H1 (cell line): ENCODE measurements at regions not wholly inside any gene's neighbourhood (a gene's known extent, or its start where the extent isn't known, plus 50 kb on each side); places are given as distances from the start of the nearest gene placed in this dataset.

ENCODE experiments used
- CTCF ChIA-PET: fragments of 300-600 bp; sonication (Branson Sonifier 250); formaldehyde crosslinking; loops from one replicate; lab custom pipeline; 2021; ENCODE audit not compliant: partially characterized antibody; lab: Charles Lee
- POLR2A ChIA-PET: fragments of 300-600 bp; sonication (Branson Sonifier 250); formaldehyde crosslinking; loops from one replicate; lab custom pipeline; 2021; ENCODE audit warnings: inconsistent platforms; ENCODE audit not compliant: partially characterized antibody; lab: Charles Lee
- DNase-seq, 2 experiments: peaks; one replicate each; pipeline versions ENCODE4 v3.0.0 to v3.0.0-alpha.2; 2010 to 2022; ENCODE audit warnings: low spot score in 2 of 2, low read depth in 1 of 2, mixed read lengths in 1 of 2
- FAIRE-seq: peaks from 2 replicates; lab custom pipeline; 2011; peaks lifted over from hg19 to GRCh38; lab: Jason Lieb, UNC
- H2AFZ ChIP-seq: 2 replicates; pipeline ENCODE4 v1.8.1; 2012; ENCODE audit warnings: low read length, inconsistent platforms
- H2AK5ac ChIP-seq: 2 replicates; pipeline ENCODE4 v1.6.1; 2013; ENCODE audit warnings: low read depth, low read length
- H2BK120ac ChIP-seq: replicated peaks from 2 replicates; pipeline ENCODE3; 2013; ENCODE audit warnings: low read depth, low read length, inconsistent platforms
- H2BK12ac ChIP-seq: 2 replicates; pipeline ENCODE4 v1.6.1; 2013; ENCODE audit warnings: low read depth, low read length
- H2BK15ac ChIP-seq: 2 replicates; pipeline ENCODE4 v1.6.1; 2013; ENCODE audit warnings: low read length
- H2BK20ac ChIP-seq: 2 replicates; pipeline ENCODE4 v1.6.1; 2013; ENCODE audit warnings: low read length
- H2BK5ac ChIP-seq: 2 replicates; pipeline ENCODE4 v1.6.1; 2013; ENCODE audit warnings: low read depth, low read length
- H3K14ac ChIP-seq: 2 replicates; pipeline ENCODE4 v1.6.1; 2013; ENCODE audit warnings: inconsistent platforms; ENCODE audit not compliant: insufficient read length
- H3K18ac ChIP-seq: 2 replicates; pipeline ENCODE4 v1.6.1; 2013; ENCODE audit warnings: low read length; ENCODE audit errors: extremely low read depth
- H3K23ac ChIP-seq: 2 replicates; pipeline ENCODE4 v1.6.1; 2013; ENCODE audit warnings: inconsistent platforms; ENCODE audit not compliant: insufficient read length
- H3K23me2 ChIP-seq: 2 replicates; pipeline ENCODE4 v1.6.1; 2013; ENCODE audit warnings: low read depth, low read length
- H3K27ac ChIP-seq: 2 replicates; pipeline ENCODE4 v1.6.1; 2011; ENCODE audit warnings: low read depth, low read length, inconsistent platforms
- H3K27me3 ChIP-seq, 4 experiments: replicated peaks in 1 of 4; 1 replicate in 1 of 4; 2 replicates in 3 of 4; pipeline versions ENCODE4 v1.6.1 to v1.8.1; 2011 to 2013; ENCODE audit warnings: low read length in 3 of 4, mild to moderate bottlenecking in 3 of 4, inconsistent platforms in 2 of 4, mixed read lengths in 2 of 4, moderate library complexity in 1 of 4; ENCODE audit not compliant: control insufficient read depth in 3 of 4, insufficient read depth in 3 of 4; ENCODE audit errors: extremely low read depth in 1 of 4
- H3K36me3 ChIP-seq, 4 experiments: 2 replicates each; pipeline versions ENCODE4 v1.6.1 to v1.8.1; 2011 to 2013; ENCODE audit warnings: mild to moderate bottlenecking in 4 of 4, low read length in 3 of 4, moderate library complexity in 2 of 4, control low read depth in 1 of 4, inconsistent platforms in 1 of 4; ENCODE audit not compliant: insufficient read depth in 4 of 4, control insufficient read depth in 2 of 4
- H3K4ac ChIP-seq: replicated peaks from 2 replicates; pipeline ENCODE3; 2013; ENCODE audit warnings: low read length, low read depth, mixed read lengths, inconsistent platforms; ENCODE audit not compliant: insufficient read length
- H3K4me1 ChIP-seq, 4 experiments: replicated peaks in 1 of 4; 1 replicate in 1 of 4; 2 replicates in 3 of 4; pipeline versions ENCODE4 v1.6.1 to v1.8.1; 2011 to 2013; ENCODE audit warnings: low read length in 3 of 4, inconsistent platforms in 2 of 4, mixed read lengths in 1 of 4; ENCODE audit not compliant: insufficient read depth in 4 of 4, control insufficient read depth in 3 of 4
- H3K4me2 ChIP-seq, 2 experiments: 2 replicates each; pipeline versions ENCODE4 v1.6.1 to v1.8.1; 2011 to 2013; ENCODE audit warnings: low read depth in 2 of 2, low read length in 2 of 2, control low read depth in 1 of 2, inconsistent platforms in 1 of 2, mild to moderate bottlenecking in 1 of 2; ENCODE audit not compliant: insufficient read depth in 1 of 2
- H3K4me3 ChIP-seq, 4 experiments: fragments of 200-600, 300-600 bp in 1 of 4; sonication (generic), shearing (Covaris generic), sonication (Bioruptor Twin) in 1 of 4; 2 replicates each; pipeline versions ENCODE4 v1.5.1 to v1.8.1; 2011 to 2016; ENCODE audit warnings: low read length in 4 of 4, low read depth in 3 of 4, control low read depth in 2 of 4, inconsistent platforms in 2 of 4, mild to moderate bottlenecking in 2 of 4, mixed read lengths in 1 of 4, moderate library complexity in 1 of 4; ENCODE audit not compliant: insufficient read depth in 2 of 4; ENCODE audit errors: extremely low read depth in 1 of 4
- H3K56ac ChIP-seq: replicated peaks from 2 replicates; pipeline ENCODE3; 2013; ENCODE audit warnings: low read depth, mild to moderate bottlenecking, mixed read lengths, low read length, inconsistent platforms; ENCODE audit not compliant: insufficient read length
- H3K79me1 ChIP-seq: 2 replicates; pipeline ENCODE4 v1.6.1; 2013; ENCODE audit warnings: low read depth, low read length, control low read depth
- H3K79me2 ChIP-seq, 2 experiments: 2 replicates each; pipeline versions ENCODE4 v1.6.1 to v1.8.1; 2012 to 2013; ENCODE audit warnings: low read length in 2 of 2, mild to moderate bottlenecking in 2 of 2, inconsistent platforms in 1 of 2; ENCODE audit not compliant: insufficient read depth in 2 of 2, control insufficient read depth in 1 of 2
- H3K9ac ChIP-seq, 4 experiments: replicated peaks in 1 of 4; 1 replicate in 1 of 4; 2 replicates in 3 of 4; pipeline versions ENCODE4 v1.6.1 to v1.8.1; 2011 to 2013; ENCODE audit warnings: low read depth in 3 of 4, low read length in 3 of 4, control low read depth in 2 of 4, mild to moderate bottlenecking in 2 of 4, moderate library complexity in 2 of 4, inconsistent platforms in 1 of 4; ENCODE audit errors: extremely low read depth in 1 of 4
- H3K9me3 ChIP-seq, 2 experiments: 2 replicates each; pipeline versions ENCODE4 v1.6.1 to v1.8.1; 2012 to 2013; ENCODE audit warnings: mild to moderate bottlenecking in 2 of 2, moderate library complexity in 2 of 2, control low read depth in 1 of 2, inconsistent platforms in 1 of 2, low read depth in 1 of 2, low read length in 1 of 2, mixed read lengths in 1 of 2; ENCODE audit not compliant: insufficient read depth in 2 of 2
- H4K20me1 ChIP-seq, 2 experiments: replicated peaks in 1 of 2; 2 replicates each; pipeline versions ENCODE3 to v1.8.1; 2011 to 2013; ENCODE audit warnings: inconsistent platforms in 2 of 2, low read length in 2 of 2, mild to moderate bottlenecking in 1 of 2; ENCODE audit not compliant: insufficient read depth in 2 of 2, control insufficient read depth in 1 of 2
- H4K5ac ChIP-seq: 2 replicates; pipeline ENCODE4 v1.6.1; 2013; ENCODE audit warnings: low read length, low read depth, mixed read lengths, inconsistent platforms; ENCODE audit not compliant: insufficient read length
- H4K8ac ChIP-seq: 2 replicates; pipeline ENCODE4 v1.8.0; 2013; ENCODE audit warnings: mild to moderate bottlenecking, moderate library complexity, low read length, inconsistent platforms; ENCODE audit not compliant: insufficient read depth; ENCODE audit errors: extremely low read depth
- H4K91ac ChIP-seq: replicated peaks from 2 replicates; pipeline ENCODE3; 2013; ENCODE audit warnings: low read length, mixed read lengths, inconsistent platforms; ENCODE audit not compliant: insufficient read length
- BACH1 ChIP-seq: IDR thresholded peaks from 2 replicates; pipeline ENCODE4 v1.6.1; 2012; ENCODE audit warnings: low read length, improper control_type of control experiment
- HDAC2 ChIP-seq, 2 experiments: fragments of 300-600 bp in 1 of 2; sonication (generic) in 1 of 2; IDR thresholded peaks; 2 replicates each; pipeline ENCODE4 v1.6.1; 2011 to 2012; ENCODE audit warnings: low read depth in 2 of 2, low read length in 2 of 2, mild to moderate bottlenecking in 2 of 2, moderate library complexity in 2 of 2, borderline replicate concordance in 1 of 2, inconsistent platforms in 1 of 2
- RAD21 ChIP-seq, 2 experiments: IDR thresholded peaks in 1 of 2; conservative IDR thresholded peaks in 1 of 2; 2 replicates each; pipeline ENCODE4 v1.6.1; 2011; ENCODE audit warnings: low read depth in 2 of 2, low read length in 2 of 2, improper control_type of control experiment in 1 of 2, inconsistent platforms in 1 of 2, mild to moderate bottlenecking in 1 of 2, moderate library complexity in 1 of 2
- WGBS, 2 experiments: shearing (Covaris generic) in 1 of 2; methylation state at CpG; one replicate each; pipeline versions ENCODE4 v1.1.6 to v1.1.7; 2013 to 2015; ENCODE audit warnings: low lambda C conversion rate in 2 of 2, mixed read lengths in 2 of 2, inconsistent platforms in 1 of 2, low coverage in 1 of 2, missing lambda C conversion rate in 1 of 2; ENCODE audit not compliant: insufficient replicate concordance in 2 of 2, insufficient coverage in 1 of 2, insufficient read length in 1 of 2; ENCODE audit errors: extremely low coverage in 1 of 2, missing lambda C conversion rate in 1 of 2; 5-methylcytosine and 5-hydroxymethylcytosine counted together

DNA sequence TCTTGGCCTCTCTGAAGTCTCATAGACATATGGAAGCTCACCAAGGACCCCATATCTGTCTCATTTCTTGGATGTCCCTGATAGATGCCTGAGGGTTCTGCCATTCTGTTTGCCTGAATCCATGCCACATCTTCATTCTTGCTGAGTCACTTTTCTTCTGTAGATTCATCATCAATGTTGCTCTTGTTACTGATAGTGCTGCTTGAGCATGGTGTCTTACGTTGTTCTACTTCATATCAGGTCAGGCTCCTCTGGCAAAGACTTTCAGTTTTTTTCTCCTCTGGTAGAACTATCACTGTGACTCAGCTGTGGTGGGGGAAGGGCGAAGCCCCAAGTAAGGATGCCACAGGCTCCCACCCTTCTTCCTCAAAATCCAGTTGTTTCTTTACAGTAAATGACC, 885.2 kb downstream of the DCDC2C start:
- H3K27me3 ChIP-seq = peaks cover 0 to 1% (median 0%) of the 10 kb centered on the region in 4 experiments; a peak in 1 of 7 replicates
- H2AFZ ChIP-seq = peak overlapping the region; percentile 57

More for the DNA sequence above, 885.2 kb downstream of the DCDC2C start:
- no peaks in the 10 kb centered on the region for H3K79me1 ChIP-seq
- no peaks in the 10 kb centered on the region for H3K79me2 ChIP-seq
- no peak overlapping the region for H2BK5ac ChIP-seq
- no peak overlapping the region for H3K18ac ChIP-seq
- H3K23me2 ChIP-seq = no peaks in the 10 kb centered on the region
- H2BK12ac ChIP-seq = no peak overlapping the region
- no peak overlapping the region for H2BK15ac ChIP-seq
- H4K20me1 ChIP-seq = no peaks in the 10 kb centered on the region
- no peak overlapping the region for H3K14ac ChIP-seq
- H4K8ac ChIP-seq = no peak overlapping the region
- no peaks in the 10 kb centered on the region for H3K4me1 ChIP-seq
- H3K4me2 ChIP-seq = no peak overlapping the region
- no peak overlapping the region for H4K91ac ChIP-seq
- FAIRE-seq = no peak
- no peak overlapping the region for H3K9ac ChIP-seq
- H4K5ac ChIP-seq = no peak overlapping the region
- 88% methylated on average over 2 of the region's 2 CpGs; no CpG with 5 or more reads in 1 of the 2 experiments for WGBS, 2 experiments
- H3K23ac ChIP-seq = no peak overlapping the region
- CTCF ChIA-PET = no interaction called here
- no peak overlapping the region for H3K27ac ChIP-seq
- no peak overlapping the region for H2AK5ac ChIP-seq
- DNase-seq = no peak
- no peak overlapping the region for H2BK20ac ChIP-seq
- no peak overlapping the region for H3K4ac ChIP-seq
- no peak overlapping the region for H3K4me3 ChIP-seq
- no peak overlapping the region for H3K56ac ChIP-seq
- no peak for TF ChIP-seq RAD21 (IDR thresholded peaks at IDR 0.05 in 1 of 2, conservative IDR thresholded peaks at IDR 0.05 in 1 of 2; ENCODE audit: low read depth in 2 of 2, low read length in 2 of 2)
- TF ChIP-seq HDAC2 (IDR thresholded peaks at IDR 0.05; ENCODE audit: borderline replicate concordance in 1 of 2, low read depth in 2 of 2, low read length in 2 of 2) = no peak
- peak; percentile 39; the same call in 1 of the 2 replicates for TF ChIP-seq BACH1
- H3K9me3 ChIP-seq = no peaks in the 10 kb centered on the region
- H3K36me3 ChIP-seq = no peaks in the 10 kb centered on the region
- POLR2A ChIA-PET = no interaction called here
- H2BK120ac ChIP-seq = no peak overlapping the region
